ENCODE measurements at regions not wholly inside any gene's neighbourhood (a gene's known extent, or its start where the extent isn't known, plus 50 kb on each side); places are given as distances from the start of the nearest gene placed in this dataset.

GRCh38 chr11:39674024-39674423 lies 1785.4 kb downstream of the LRRC4C start:
- ChIA-PET CTCF (no interaction called here), POLR2A (no interaction called here)
- Histone ChIP-seq H3K9me3 (ENCODE audit: control insufficient read depth, insufficient read depth, low read depth, low read length) (no peaks in the 10 kb centered on the region), H3K4me3 (ENCODE audit: low read depth, low read length) (no peak overlapping the region), H3K27ac (ENCODE audit: extremely low read depth, low read depth, low read length) (no peak overlapping the region), H3K4me1 (ENCODE audit: control insufficient read depth, insufficient read depth, low read length) (no peaks in the 10 kb centered on the region), H3K36me3 (ENCODE audit: control insufficient read depth in 2 of 2, insufficient read depth in 1 of 2, low read length in 2 of 2) (no peaks in the 10 kb centered on the region)
- TF ChIP-seq, protein P1, sequence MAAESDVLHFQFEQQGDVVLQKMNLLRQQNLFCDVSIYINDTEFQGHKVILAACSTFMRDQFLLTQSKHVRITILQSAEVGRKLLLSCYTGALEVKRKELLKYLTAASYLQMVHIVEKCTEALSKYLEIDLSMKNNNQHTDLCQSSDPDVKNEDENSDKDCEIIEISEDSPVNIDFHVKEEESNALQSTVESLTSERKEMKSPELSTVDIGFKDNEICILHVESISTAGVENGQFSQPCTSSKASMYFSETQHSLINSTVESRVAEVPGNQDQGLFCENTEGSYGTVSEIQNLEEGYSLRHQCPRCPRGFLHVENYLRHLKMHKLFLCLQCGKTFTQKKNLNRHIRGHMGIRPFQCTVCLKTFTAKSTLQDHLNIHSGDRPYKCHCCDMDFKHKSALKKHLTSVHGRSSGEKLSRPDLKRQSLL (tag by site-specific recombination; IDR thresholded peaks at IDR 0.05), result no peak
- no peak for TF ChIP-seq ZNF169 (tag by site-specific recombination; IDR thresholded peaks at IDR 0.05)
- TF ChIP-seq, protein P2, sequence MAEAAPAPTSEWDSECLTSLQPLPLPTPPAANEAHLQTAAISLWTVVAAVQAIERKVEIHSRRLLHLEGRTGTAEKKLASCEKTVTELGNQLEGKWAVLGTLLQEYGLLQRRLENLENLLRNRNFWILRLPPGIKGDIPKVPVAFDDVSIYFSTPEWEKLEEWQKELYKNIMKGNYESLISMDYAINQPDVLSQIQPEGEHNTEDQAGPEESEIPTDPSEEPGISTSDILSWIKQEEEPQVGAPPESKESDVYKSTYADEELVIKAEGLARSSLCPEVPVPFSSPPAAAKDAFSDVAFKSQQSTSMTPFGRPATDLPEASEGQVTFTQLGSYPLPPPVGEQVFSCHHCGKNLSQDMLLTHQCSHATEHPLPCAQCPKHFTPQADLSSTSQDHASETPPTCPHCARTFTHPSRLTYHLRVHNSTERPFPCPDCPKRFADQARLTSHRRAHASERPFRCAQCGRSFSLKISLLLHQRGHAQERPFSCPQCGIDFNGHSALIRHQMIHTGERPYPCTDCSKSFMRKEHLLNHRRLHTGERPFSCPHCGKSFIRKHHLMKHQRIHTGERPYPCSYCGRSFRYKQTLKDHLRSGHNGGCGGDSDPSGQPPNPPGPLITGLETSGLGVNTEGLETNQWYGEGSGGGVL (tag by site-specific recombination; IDR thresholded peaks at IDR 0.05), result no peak

GRCh38 chr11:39668640-39669039 lies 1790.8 kb downstream of the LRRC4C start:
- H3K36me3 ChIP-seq (ENCODE audit: control insufficient read depth in 2 of 2, insufficient read depth in 1 of 2, low read length in 2 of 2), result no peaks in the 10 kb centered on the region
- CTCF ChIA-PET, result no interaction called here
- no peak overlapping the region for H3K4me3 ChIP-seq (ENCODE audit: low read depth, low read length)
- TF ChIP-seq BCL6B (tag by site-specific recombination; IDR thresholded peaks at IDR 0.05) (no peak), ZNF555 (tag by site-specific recombination; conservative IDR thresholded peaks at IDR 0.05) (no peak), ZNF112 (tag by site-specific recombination; IDR thresholded peaks at IDR 0.05) (no peak)
- no peak overlapping the region for H3K27ac ChIP-seq (ENCODE audit: extremely low read depth, low read depth, low read length)
- POLR2A ChIA-PET, result no interaction called here
- H3K9me3 ChIP-seq (ENCODE audit: control insufficient read depth, insufficient read depth, low read depth, low read length), result no peaks in the 10 kb centered on the region
- H3K4me1 ChIP-seq (ENCODE audit: control insufficient read depth, insufficient read depth, low read length), result no peaks in the 10 kb centered on the region

GRCh38 chr11:39664023-39664422 lies 1795.4 kb downstream of the LRRC4C start:
- Histone ChIP-seq H3K4me3 (ENCODE audit: low read depth, low read length) (no peak overlapping the region), H3K4me1 (ENCODE audit: control insufficient read depth, insufficient read depth, low read length) (no peaks in the 10 kb centered on the region), H3K27ac (ENCODE audit: extremely low read depth, low read depth, low read length) (no peak overlapping the region), H3K36me3 (ENCODE audit: control insufficient read depth in 2 of 2, insufficient read depth in 1 of 2, low read length in 2 of 2) (no peaks in the 10 kb centered on the region), H3K9me3 (ENCODE audit: control insufficient read depth, insufficient read depth, low read depth, low read length) (no peaks in the 10 kb centered on the region)
- POLR2A ChIA-PET, result no interaction called here
- TF ChIP-seq ZNF621 (tag by site-specific recombination; IDR thresholded peaks at IDR 0.05) (no peak), ZNF549 (tag by site-specific recombination; IDR thresholded peaks at IDR 0.05) (no peak), HOXA7 (CRISPR knock-in tag; IDR thresholded peaks at IDR 0.05; ENCODE audit: borderline replicate concordance) (no peak), ZNF791 (tag by site-specific recombination; IDR thresholded peaks at IDR 0.05) (no peak)
- CTCF ChIA-PET, result no interaction called here

GRCh38 chr11:39661890-39662289 lies 1797.6 kb downstream of the LRRC4C start:
- Histone ChIP-seq H3K4me1 (ENCODE audit: control insufficient read depth, insufficient read depth, low read length) (no peaks in the 10 kb centered on the region), H3K36me3 (ENCODE audit: control insufficient read depth in 2 of 2, insufficient read depth in 1 of 2, low read length in 2 of 2) (no peaks in the 10 kb centered on the region), H3K27ac (ENCODE audit: extremely low read depth, low read depth, low read length) (no peak overlapping the region), H3K9me3 (ENCODE audit: control insufficient read depth, insufficient read depth, low read depth, low read length) (no peaks in the 10 kb centered on the region), H3K4me3 (ENCODE audit: low read depth, low read length) (no peak overlapping the region)
- CTCF ChIA-PET, result no interaction called here
- TF ChIP-seq ZNF211 (tag by site-specific recombination; IDR thresholded peaks at IDR 0.05; ENCODE audit: low read depth), result no peak
- TF ChIP-seq ZNF426 (tag by site-specific recombination; IDR thresholded peaks at IDR 0.05), result no peak
- TF ChIP-seq ZNF157 (tag by site-specific recombination; IDR thresholded peaks at IDR 0.05), result no peak
- TF ChIP-seq GFI1B (tag by site-specific recombination; IDR thresholded peaks at IDR 0.05), result no peak
- TF ChIP-seq ZXDB (tag by site-specific recombination; IDR thresholded peaks at IDR 0.05), result no peak
- TF ChIP-seq MZF1 (tag by site-specific recombination; IDR thresholded peaks at IDR 0.05; ENCODE audit: borderline replicate concordance), result no peak
- no peak for TF ChIP-seq ZNF747 (tag by site-specific recombination; IDR thresholded peaks at IDR 0.05)
- no peak for TF ChIP-seq ZNF140 (tag by site-specific recombination; IDR thresholded peaks at IDR 0.05)
- TF ChIP-seq ZBTB10 (tag by site-specific recombination; IDR thresholded peaks at IDR 0.05), result no peak
- no peak for TF ChIP-seq ZNF677 (tag by site-specific recombination; IDR thresholded peaks at IDR 0.05)
- TF ChIP-seq ZNF558 (tag by site-specific recombination; IDR thresholded peaks at IDR 0.05), result no peak
- POLR2A ChIA-PET, result no interaction called here

All from HEK293 (cell line).